HCT116 (cell line): ENCODE measurements at regions not wholly inside any gene's neighbourhood (a gene's known extent, or its start where the extent isn't known, plus 50 kb on each side); places are given as distances from the start of the nearest gene placed in this dataset.

Source experiments
- ATAC-seq: fragments of 200-7000 bp; cut with Tn5 transposase; 2 replicates; pipeline ENCODE4 v1.9.1; 2020; ENCODE audit warnings: mild to moderate bottlenecking, moderate library complexity
- BruUV-seq: library from RNA; stranded (reverse); fragments of 400-500 nt; replicated peaks from 2 replicates; lab custom pipeline; 2021; lab: Mats Ljungman, UMichigan
- CTCF ChIA-PET: fragments of 300-600 bp; sonication (Branson Sonifier 250); formaldehyde crosslinking; loops from one replicate; lab custom pipeline; 2021; ENCODE audit warnings: antibody characterized with exemption; lab: Charles Lee
- POLR2A ChIA-PET: fragments of 300-600, 350-600 bp; sonication (Branson Sonifier 250); formaldehyde crosslinking; loops from one replicate; lab custom pipeline; 2021; ENCODE audit warnings: antibody characterized with exemption; lab: Charles Lee
- RAD21 ChIA-PET, 2 experiments: fragments of 300-600 bp; sonication (Branson Sonifier 250); formaldehyde crosslinking; loops; one replicate each; lab custom pipeline; 2023; ENCODE audit warnings: low total read pairs in 2 of 2; ENCODE audit not compliant: uncharacterized antibody in 2 of 2, unreplicated experiment in 2 of 2, low non-redundant PET in 1 of 2; lab: Charles Lee
- DNase-seq: peaks from one replicate; pipeline ENCODE4 v3.0.0-alpha.2; 2010; ENCODE audit warnings: low read depth, low spot score
- H2AFZ ChIP-seq: fragments of 200-600 bp; shearing (Covaris generic), sonication (generic); 2 replicates; pipeline ENCODE4 v1.6.1; 2017; ENCODE audit warnings: low read depth, mixed run types, mixed read lengths, antibody characterized with exemption, low read length; ENCODE audit not compliant: poor library complexity, severe bottlenecking
- H3K27ac ChIP-seq: 2 replicates; pipeline ENCODE4 v1.5.1; 2012; ENCODE audit warnings: low read depth, low read length
- H3K27me3 ChIP-seq: fragments of 200-600 bp; sonication (generic); 2 replicates; pipeline ENCODE4 v1.6.1; 2016; ENCODE audit warnings: mixed run types, low read length, mixed read lengths; ENCODE audit not compliant: insufficient read depth
- H3K36me3 ChIP-seq, 2 experiments: fragments of 200-500 bp in 1 of 2; fragments of 200-600 bp in 1 of 2; sonication (Bioruptor generic) in 1 of 2; sonication (generic) in 1 of 2; 2 replicates each; pipeline versions ENCODE4 v1.5.1 to v1.6.1; 2014 to 2016; ENCODE audit warnings: low read length in 2 of 2, inconsistent platforms in 1 of 2, mixed read lengths in 1 of 2, mixed run types in 1 of 2; ENCODE audit not compliant: insufficient read depth in 2 of 2, control insufficient read depth in 1 of 2
- H3K4me1 ChIP-seq, 2 experiments: fragments of 200-600 bp in 1 of 2; sonication (generic) in 1 of 2; 2 replicates each; pipeline versions ENCODE4 v1.5.1 to v1.6.1; 2012 to 2017; ENCODE audit warnings: low read length in 2 of 2, inconsistent platforms in 1 of 2, mild to moderate bottlenecking in 1 of 2, mixed read lengths in 1 of 2, mixed run types in 1 of 2, moderate library complexity in 1 of 2; ENCODE audit not compliant: insufficient read depth in 2 of 2, control insufficient read depth in 1 of 2
- H3K4me2 ChIP-seq: fragments of 200-600 bp; sonication (generic); 2 replicates; pipeline ENCODE4 v1.6.1; 2017; ENCODE audit warnings: mixed run types, low read length, mixed read lengths
- H3K4me3 ChIP-seq, 2 experiments: fragments of 200-600 bp in 1 of 2; sonication (generic) in 1 of 2; replicated peaks in 1 of 2; 2 replicates each; pipeline ENCODE4 v1.5.1; 2011 to 2016; ENCODE audit warnings: low read length in 2 of 2, control low read depth in 1 of 2, low read depth in 1 of 2, mild to moderate bottlenecking in 1 of 2, mixed read lengths in 1 of 2, mixed run types in 1 of 2
- H3K79me2 ChIP-seq: fragments of 200-600 bp; sonication (generic); 2 replicates; pipeline ENCODE4 v1.6.1; 2017; ENCODE audit warnings: mild to moderate bottlenecking, mixed run types, low read length, moderate library complexity, mixed read lengths; ENCODE audit not compliant: insufficient read depth
- H3K9ac ChIP-seq: fragments of 200-600 bp; sonication (generic); 2 replicates; pipeline ENCODE4 v1.6.1; 2016; ENCODE audit warnings: low read length, mixed read lengths
- H3K9me2 ChIP-seq: fragments of 200-600 bp; sonication (generic), shearing (Covaris generic); 2 replicates; pipeline ENCODE4 v1.6.1; 2017; ENCODE audit warnings: mixed run types, mild to moderate bottlenecking, moderate library complexity; ENCODE audit not compliant: insufficient read depth
- H3K9me3 ChIP-seq, 2 experiments: fragments of 200-500 bp in 1 of 2; fragments of 200-600 bp in 1 of 2; sonication (Bioruptor generic) in 1 of 2; sonication (generic) in 1 of 2; 2 replicates each; pipeline ENCODE4 v1.6.1; 2014 to 2017; ENCODE audit warnings: low read length in 2 of 2, mixed read lengths in 2 of 2, inconsistent platforms in 1 of 2, low read depth in 1 of 2, mild to moderate bottlenecking in 1 of 2, mixed run types in 1 of 2, moderate library complexity in 1 of 2; ENCODE audit not compliant: control insufficient read depth in 1 of 2, insufficient read depth in 1 of 2
- H4K20me1 ChIP-seq: fragments of 200-600 bp; sonication (generic), shearing (Covaris generic); 2 replicates; pipeline ENCODE4 v1.6.1; 2017; ENCODE audit warnings: mixed run types, mild to moderate bottlenecking, moderate library complexity; ENCODE audit not compliant: insufficient read depth
- ATF3 ChIP-seq: IDR thresholded peaks from 2 replicates; pipeline ENCODE4 v1.6.1; 2012
- CEBPB ChIP-seq: IDR thresholded peaks from 2 replicates; pipeline ENCODE4 v1.6.1; 2012; ENCODE audit warnings: low read depth
- CTCF ChIP-seq, 3 experiments: fragments of 200-600 bp in 1 of 3; sonication (generic) in 1 of 3; IDR thresholded peaks in 2 of 3; conservative IDR thresholded peaks in 1 of 3; 2 replicates each; pipeline ENCODE4 v1.5.1; 2012 to 2017; ENCODE audit warnings: low read depth in 2 of 3, low read length in 2 of 3, antibody characterized with exemption in 1 of 3, borderline replicate concordance in 1 of 3, control low read depth in 1 of 3, mild to moderate bottlenecking in 1 of 3, mixed read lengths in 1 of 3, mixed run types in 1 of 3, moderate library complexity in 1 of 3; ENCODE audit not compliant: insufficient read depth in 1 of 3
- EGR1 ChIP-seq: IDR thresholded peaks from 2 replicates; pipeline ENCODE4 v1.6.1; 2012; ENCODE audit warnings: low read depth
- ELF1 ChIP-seq: IDR thresholded peaks from 2 replicates; pipeline ENCODE4 v1.6.1; 2012; ENCODE audit warnings: low read depth, borderline replicate concordance
- EZH2 ChIP-seq: fragments of 200-600 bp; sonication (generic); IDR thresholded peaks from 2 replicates; pipeline ENCODE4 v1.6.1; 2017; ENCODE audit warnings: antibody characterized with exemption, mixed run types
- FOSL1 ChIP-seq: IDR thresholded peaks from 2 replicates; pipeline ENCODE4 v1.6.1; 2012; ENCODE audit warnings: low read depth
- JUND ChIP-seq: IDR thresholded peaks from 2 replicates; pipeline ENCODE4 v1.6.1; 2012
- POLR2A ChIP-seq: IDR thresholded peaks from 2 replicates; pipeline ENCODE4 v1.7.0; 2011; ENCODE audit warnings: borderline replicate concordance; ENCODE audit not compliant: insufficient read depth, insufficient read length; ENCODE audit errors: extremely low read depth
- POLR2AphosphoS5 ChIP-seq: IDR thresholded peaks from 2 replicates; pipeline ENCODE4 v1.6.1; 2011; ENCODE audit warnings: mild to moderate bottlenecking, low read depth, low read length, moderate library complexity
- RAD21 ChIP-seq: IDR thresholded peaks from 2 replicates; pipeline ENCODE4 v1.6.1; 2012; ENCODE audit warnings: low read depth, mild to moderate bottlenecking
- SRF ChIP-seq: IDR thresholded peaks from 2 replicates; pipeline ENCODE4 v1.6.1; 2012; ENCODE audit warnings: low read depth
- TCF7L2 ChIP-seq: IDR thresholded peaks from 2 replicates; pipeline ENCODE4 v1.7.0; 2011; ENCODE audit warnings: borderline replicate concordance, inconsistent platforms; ENCODE audit not compliant: insufficient read depth, insufficient read length; ENCODE audit errors: extremely low read depth
- YY1 ChIP-seq: IDR thresholded peaks from 2 replicates; pipeline ENCODE4 v1.6.1; 2011; ENCODE audit warnings: low read length, low read depth, moderate library complexity, mild to moderate bottlenecking; ENCODE audit not compliant: insufficient replicate concordance; ENCODE audit errors: extremely low read depth
- ZBTB33 ChIP-seq: IDR thresholded peaks from 2 replicates; pipeline ENCODE4 v1.6.1; 2011; ENCODE audit warnings: mild to moderate bottlenecking, low read length, moderate library complexity; ENCODE audit not compliant: insufficient replicate concordance; ENCODE audit errors: extremely low read depth
- ZFX ChIP-seq: fragments of 450-650 bp; IDR thresholded peaks from 2 replicates; pipeline ENCODE4 v1.6.1; 2017
- ZNF274 ChIP-seq: fragments of 200-500 bp; sonication (Bioruptor generic); IDR thresholded peaks from 2 replicates; pipeline ENCODE4 v1.6.1; 2014; ENCODE audit warnings: mild to moderate bottlenecking, low read depth, low read length, inconsistent platforms
- intact Hi-C: fragments of 100-400 bp; cut with micrococcal nuclease; formaldehyde crosslinking; loops from 2 replicates; pipeline ENCODE4 v1.10.0; 2022
- TF ChIP-seq, protein P1 (sequence below): IDR thresholded peaks from 2 replicates; pipeline ENCODE4 v1.6.1; 2012

DNA sequence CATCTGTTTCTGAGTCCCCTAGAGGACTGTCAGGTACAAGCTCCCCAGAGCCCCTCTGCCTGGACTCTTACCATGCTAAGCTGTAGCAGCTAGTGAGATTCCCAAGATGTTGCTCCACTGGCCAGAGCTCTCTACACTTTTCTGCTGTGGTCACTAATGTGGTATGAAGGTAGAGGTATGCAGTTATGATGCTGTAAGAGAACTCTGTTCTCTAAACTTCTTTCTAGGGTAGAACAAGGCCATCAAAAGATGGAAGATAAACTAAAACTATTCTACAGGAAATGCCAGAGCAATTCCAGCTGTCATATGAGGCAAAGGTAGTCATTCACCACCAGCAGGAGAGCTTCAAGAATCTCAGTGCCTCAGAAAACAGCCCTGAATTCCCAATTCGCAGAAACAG is 517.4 kb upstream of the ARRDC4 start:
- RAD21 ChIA-PET = no interaction called here
- H3K9me3 ChIP-seq = peaks cover 5% of the 10 kb centered on the region in 2 experiments; a peak in 1 of 4 replicates
- no TSS peak for BruUV-seq

More for the DNA sequence above, 517.4 kb upstream of the ARRDC4 start:
- H2AFZ ChIP-seq = no peak overlapping the region
- intact Hi-C loops = no loop called here
- no peak overlapping the region for H3K9ac ChIP-seq
- no peaks in the 10 kb centered on the region for H3K9me2 ChIP-seq
- POLR2A ChIA-PET = no interaction called here
- TF ChIP-seq EGR1 (no peak), FOSL1 (no peak), EZH2 (no peak), ELF1 (no peak), ATF3 (no peak), CTCF (IDR thresholded peaks at IDR 0.05 in 2 of 3, conservative IDR thresholded peaks at IDR 0.05 in 1 of 3; ENCODE audit: borderline replicate concordance in 1 of 3, insufficient read depth in 1 of 3, low read depth in 2 of 3, low read length in 2 of 3) (no peak), YY1 (no peak), CEBPB (no peak), ZNF274 (no peak), POLR2A (no peak), ZFX (no peak), RAD21 (no peak), ZBTB33 (no peak), SRF (no peak), JUND (no peak), POLR2AphosphoS5 (no peak), TCF7L2 (no peak)
- TF ChIP-seq, protein P1, sequence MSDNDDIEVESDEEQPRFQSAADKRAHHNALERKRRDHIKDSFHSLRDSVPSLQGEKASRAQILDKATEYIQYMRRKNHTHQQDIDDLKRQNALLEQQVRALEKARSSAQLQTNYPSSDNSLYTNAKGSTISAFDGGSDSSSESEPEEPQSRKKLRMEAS = no peak
- H3K79me2 ChIP-seq = no peaks in the 10 kb centered on the region
- no peaks in the 10 kb centered on the region for H3K27me3 ChIP-seq
- H3K4me1 ChIP-seq = no peaks in the 10 kb centered on the region
- no peak for ATAC-seq
- H3K27ac ChIP-seq = no peak overlapping the region
- no peak overlapping the region for H3K4me3 ChIP-seq
- H3K4me2 ChIP-seq = no peak overlapping the region
- CTCF ChIA-PET = no interaction called here
- no peaks in the 10 kb centered on the region for H4K20me1 ChIP-seq
- H3K36me3 ChIP-seq = no peaks in the 10 kb centered on the region
- no peak for DNase-seq
